Transverse colon (tissue), 4 donors: ENCODE measurements at regions not wholly inside any gene's neighbourhood (a gene's known extent, or its start where the extent isn't known, plus 50 kb on each side); places are given as distances from the start of the nearest gene placed in this dataset.

Experiments
- EP300 ChIP-seq: sonication (generic); formaldehyde crosslinking; IDR thresholded peaks from one replicate; pipeline ENCODE4 v1.6.1; 2017; ENCODE audit warnings: antibody characterized with exemption, low read depth
- POLR2A ChIP-seq: fragments of 450-650 bp; IDR thresholded peaks from one replicate; pipeline ENCODE4 v1.6.1; 2016; ENCODE audit warnings: antibody characterized with exemption, mild to moderate bottlenecking, moderate library complexity
- POLR2AphosphoS5 ChIP-seq, 3 donors: sonication (generic); formaldehyde crosslinking; IDR thresholded peaks; one replicate each; pipeline ENCODE4 v1.6.1; 2016; ENCODE audit warnings: antibody characterized with exemption in 3 of 3
- TF ChIP-seq, protein P1 (sequence below), 5 experiments: fragments of 200-600 bp in 3 of 5; fragments of 450-650 bp in 2 of 5; sonication (generic) in 3 of 5; IDR thresholded peaks; 1 replicate in 2 of 5; 2 replicates in 3 of 5; pipeline ENCODE4 v1.5.1; 2016 to 2017; ENCODE audit warnings: antibody characterized with exemption in 5 of 5, inconsistent platforms in 3 of 5, mild to moderate bottlenecking in 2 of 5, moderate library complexity in 1 of 5

DNA sequence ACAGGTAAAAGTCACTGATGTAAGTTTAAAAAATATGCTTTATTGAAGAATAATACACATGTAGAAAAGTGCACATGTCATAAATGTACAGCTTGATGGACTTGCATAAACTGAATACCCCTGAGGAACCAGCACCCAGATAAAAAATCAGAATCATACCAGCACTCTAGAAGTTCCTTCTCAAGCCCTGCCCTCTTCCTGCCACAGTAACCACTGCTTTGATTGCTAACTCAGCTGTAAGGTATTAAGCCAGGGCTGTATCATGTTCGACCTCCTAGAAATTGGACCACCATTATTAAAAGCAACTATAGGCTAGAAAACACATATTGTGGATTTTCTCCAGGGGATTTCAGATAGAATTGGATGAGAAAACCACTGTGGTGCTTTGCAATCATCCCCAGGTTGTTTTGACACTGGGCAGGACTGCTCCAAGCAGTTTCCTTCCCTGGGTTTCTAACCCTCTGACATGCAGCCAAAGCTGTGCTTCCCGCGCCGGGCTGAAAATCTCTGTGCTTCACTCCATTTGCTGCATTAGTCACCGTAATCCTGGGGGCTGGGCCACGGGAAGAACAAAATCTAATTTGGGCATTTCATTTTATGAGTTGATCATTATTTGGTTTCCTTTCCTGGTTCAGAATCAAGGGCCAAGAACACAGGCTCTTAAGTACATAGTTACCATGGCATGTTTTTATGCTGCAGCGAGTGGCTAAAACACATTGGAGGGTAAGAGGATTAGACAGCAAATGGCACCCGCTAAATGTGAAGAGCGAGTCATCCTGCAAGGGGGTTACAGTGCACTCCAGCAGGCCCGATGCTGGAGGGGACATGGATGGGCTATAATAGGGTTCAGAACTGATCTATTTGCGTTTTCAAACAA lies 139.4 kb upstream of the IL12B start:
- TF ChIP-seq, protein P1, sequence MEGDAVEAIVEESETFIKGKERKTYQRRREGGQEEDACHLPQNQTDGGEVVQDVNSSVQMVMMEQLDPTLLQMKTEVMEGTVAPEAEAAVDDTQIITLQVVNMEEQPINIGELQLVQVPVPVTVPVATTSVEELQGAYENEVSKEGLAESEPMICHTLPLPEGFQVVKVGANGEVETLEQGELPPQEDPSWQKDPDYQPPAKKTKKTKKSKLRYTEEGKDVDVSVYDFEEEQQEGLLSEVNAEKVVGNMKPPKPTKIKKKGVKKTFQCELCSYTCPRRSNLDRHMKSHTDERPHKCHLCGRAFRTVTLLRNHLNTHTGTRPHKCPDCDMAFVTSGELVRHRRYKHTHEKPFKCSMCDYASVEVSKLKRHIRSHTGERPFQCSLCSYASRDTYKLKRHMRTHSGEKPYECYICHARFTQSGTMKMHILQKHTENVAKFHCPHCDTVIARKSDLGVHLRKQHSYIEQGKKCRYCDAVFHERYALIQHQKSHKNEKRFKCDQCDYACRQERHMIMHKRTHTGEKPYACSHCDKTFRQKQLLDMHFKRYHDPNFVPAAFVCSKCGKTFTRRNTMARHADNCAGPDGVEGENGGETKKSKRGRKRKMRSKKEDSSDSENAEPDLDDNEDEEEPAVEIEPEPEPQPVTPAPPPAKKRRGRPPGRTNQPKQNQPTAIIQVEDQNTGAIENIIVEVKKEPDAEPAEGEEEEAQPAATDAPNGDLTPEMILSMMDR (IDR thresholded peaks at IDR 0.05), result no peak
- TF ChIP-seq EP300 (no peak), POLR2A (no peak), POLR2AphosphoS5 (IDR thresholded peaks at IDR 0.05) (no peak)
